Breast epithelium (tissue), 4 donors: ENCODE measurements at regions not wholly inside any gene's neighbourhood (a gene's known extent, or its start where the extent isn't known, plus 50 kb on each side); places are given as distances from the start of the nearest gene placed in this dataset.

Experiments used
- DNase-seq, 2 donors: peaks; one replicate each; pipeline ENCODE4 v3.0.0-alpha.2; 2019; ENCODE audit warnings: low spot score in 2 of 2
- H3K27ac ChIP-seq, 2 donors: fragments of 200-600 bp; sonication (generic) in 1 of 2; one replicate each; pipeline ENCODE4 v1.5.1; 2016 to 2019; ENCODE audit warnings: mild to moderate bottlenecking in 1 of 2
- H3K27me3 ChIP-seq, 2 donors: fragments of 200-600 bp; sonication (generic) in 1 of 2; one replicate each; pipeline versions ENCODE4 v1.5.1 to v1.6.0; 2017 to 2019; ENCODE audit warnings: control low read depth in 1 of 2, mild to moderate bottlenecking in 1 of 2
- H3K36me3 ChIP-seq: fragments of 200-600 bp; one replicate; pipeline ENCODE4 v1.5.1; 2019
- H3K4me1 ChIP-seq, 2 donors: fragments of 200-600 bp; sonication (generic); one replicate each; pipeline ENCODE4 v1.5.1; 2016 to 2019; ENCODE audit warnings: control low read depth in 1 of 2
- H3K4me3 ChIP-seq, 3 donors: fragments of 200-600 bp; sonication (generic); 1 replicate in 2 of 3; 2 replicates in 1 of 3; pipeline ENCODE4 v1.5.1; 2016 to 2019; ENCODE audit warnings: mild to moderate bottlenecking in 3 of 3, moderate library complexity in 2 of 3
- H3K9me3 ChIP-seq, 2 donors: fragments of 200-600 bp; sonication (generic) in 1 of 2; one replicate each; pipeline ENCODE4 v1.5.1; 2016 to 2019; ENCODE audit warnings: control low read depth in 1 of 2
- POLR2A ChIP-seq: fragments of 450-650 bp; IDR thresholded peaks from one replicate; pipeline ENCODE4 v1.6.1; 2016; ENCODE audit warnings: antibody characterized with exemption, mild to moderate bottlenecking, moderate library complexity
- POLR2AphosphoS5 ChIP-seq, 3 donors: sonication (generic); formaldehyde crosslinking; IDR thresholded peaks; one replicate each; pipeline ENCODE4 v1.6.1; 2017; ENCODE audit warnings: antibody characterized with exemption in 3 of 3
- intact Hi-C: fragments of 100-400 bp; cut with DNase I; formaldehyde crosslinking; loops from one replicate; pipeline ENCODE4 v1.15.1; 2023; ENCODE audit warnings: low total_unique reads
- TF ChIP-seq, protein P1 (sequence below), 3 donors: fragments of 450-650 bp; IDR thresholded peaks; one replicate each; pipeline ENCODE4 v1.5.1; 2016 to 2017; ENCODE audit warnings: antibody characterized with exemption in 3 of 3, mild to moderate bottlenecking in 3 of 3, moderate library complexity in 3 of 3

DNA sequence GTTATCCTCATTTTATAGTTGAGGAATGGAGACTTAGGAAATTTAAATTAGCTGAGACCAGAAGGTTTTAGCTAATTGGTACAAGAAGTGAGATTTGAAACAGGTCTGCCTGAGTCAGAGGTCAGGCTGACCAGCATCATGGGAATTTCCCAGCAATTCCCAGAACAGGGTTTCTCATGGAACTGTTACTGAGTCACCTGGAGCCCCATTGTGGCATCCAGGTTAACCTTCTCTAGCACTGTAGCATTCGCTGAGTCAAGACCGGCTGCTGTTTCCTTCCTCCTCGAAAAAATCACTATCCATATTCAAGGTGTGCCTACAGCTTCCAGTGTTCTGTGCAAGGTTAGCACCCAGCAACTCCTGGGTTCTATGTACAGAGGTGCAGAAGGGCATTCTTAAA, 238.0 kb upstream of the MAN1A1 start:
- intact Hi-C loops: no loop called here
- H3K27ac ChIP-seq: no peak overlapping the region
- TF ChIP-seq, protein P1, sequence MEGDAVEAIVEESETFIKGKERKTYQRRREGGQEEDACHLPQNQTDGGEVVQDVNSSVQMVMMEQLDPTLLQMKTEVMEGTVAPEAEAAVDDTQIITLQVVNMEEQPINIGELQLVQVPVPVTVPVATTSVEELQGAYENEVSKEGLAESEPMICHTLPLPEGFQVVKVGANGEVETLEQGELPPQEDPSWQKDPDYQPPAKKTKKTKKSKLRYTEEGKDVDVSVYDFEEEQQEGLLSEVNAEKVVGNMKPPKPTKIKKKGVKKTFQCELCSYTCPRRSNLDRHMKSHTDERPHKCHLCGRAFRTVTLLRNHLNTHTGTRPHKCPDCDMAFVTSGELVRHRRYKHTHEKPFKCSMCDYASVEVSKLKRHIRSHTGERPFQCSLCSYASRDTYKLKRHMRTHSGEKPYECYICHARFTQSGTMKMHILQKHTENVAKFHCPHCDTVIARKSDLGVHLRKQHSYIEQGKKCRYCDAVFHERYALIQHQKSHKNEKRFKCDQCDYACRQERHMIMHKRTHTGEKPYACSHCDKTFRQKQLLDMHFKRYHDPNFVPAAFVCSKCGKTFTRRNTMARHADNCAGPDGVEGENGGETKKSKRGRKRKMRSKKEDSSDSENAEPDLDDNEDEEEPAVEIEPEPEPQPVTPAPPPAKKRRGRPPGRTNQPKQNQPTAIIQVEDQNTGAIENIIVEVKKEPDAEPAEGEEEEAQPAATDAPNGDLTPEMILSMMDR (IDR thresholded peaks at IDR 0.05): no peak
- TF ChIP-seq POLR2A (no peak), POLR2AphosphoS5 (IDR thresholded peaks at IDR 0.05) (no peak)
- DNase-seq: no peak
- H3K36me3 ChIP-seq: no peaks in the 10 kb centered on the region
- H3K9me3 ChIP-seq: no peaks in the 10 kb centered on the region
- no peaks in the 10 kb centered on the region for H3K27me3 ChIP-seq
- H3K4me1 ChIP-seq: no peaks in the 10 kb centered on the region
- H3K4me3 ChIP-seq: no peak overlapping the region

DNA sequence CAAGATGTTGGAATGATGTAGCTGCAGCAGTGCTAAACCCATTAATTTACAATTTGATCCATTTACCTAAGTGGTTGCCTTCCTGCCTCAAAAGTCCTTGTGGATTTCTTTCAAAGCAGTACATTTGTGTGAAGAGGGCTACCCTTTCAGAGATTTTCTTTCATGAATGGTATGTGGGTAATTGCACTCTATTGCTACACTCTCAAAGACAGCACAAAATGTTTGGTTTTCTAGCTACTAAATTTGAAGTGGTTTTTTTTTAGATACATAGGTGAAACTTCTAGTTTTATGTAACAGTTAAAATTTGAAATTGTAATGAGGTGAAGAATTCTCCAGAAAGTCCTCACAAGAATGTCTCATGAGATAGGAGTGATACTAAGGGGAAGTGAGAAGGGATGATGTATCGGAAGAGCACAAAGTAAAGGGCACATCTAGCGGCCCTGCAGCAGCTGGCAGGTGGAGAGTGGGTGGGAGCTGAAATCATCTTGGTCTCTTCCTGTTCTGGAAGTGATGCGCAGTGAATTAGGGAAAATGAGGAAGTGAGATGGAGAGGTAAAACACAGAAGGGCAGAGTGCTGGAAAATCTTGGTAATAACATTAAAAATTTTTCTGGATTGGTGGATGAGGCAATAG, 236.8 kb upstream of the MAN1A1 start:
- Histone ChIP-seq H3K36me3 (no peaks in the 10 kb centered on the region), H3K4me3 (no peak overlapping the region), H3K4me1 (no peaks in the 10 kb centered on the region), H3K27me3 (no peaks in the 10 kb centered on the region), H3K27ac (no peak overlapping the region), H3K9me3 (no peaks in the 10 kb centered on the region)
- no peak for DNase-seq
- TF ChIP-seq, protein P1 (IDR thresholded peaks at IDR 0.05): no peak
- no peak for TF ChIP-seq POLR2AphosphoS5 (IDR thresholded peaks at IDR 0.05)
- no peak for TF ChIP-seq POLR2A
- intact Hi-C loops: no loop called here

DNA sequence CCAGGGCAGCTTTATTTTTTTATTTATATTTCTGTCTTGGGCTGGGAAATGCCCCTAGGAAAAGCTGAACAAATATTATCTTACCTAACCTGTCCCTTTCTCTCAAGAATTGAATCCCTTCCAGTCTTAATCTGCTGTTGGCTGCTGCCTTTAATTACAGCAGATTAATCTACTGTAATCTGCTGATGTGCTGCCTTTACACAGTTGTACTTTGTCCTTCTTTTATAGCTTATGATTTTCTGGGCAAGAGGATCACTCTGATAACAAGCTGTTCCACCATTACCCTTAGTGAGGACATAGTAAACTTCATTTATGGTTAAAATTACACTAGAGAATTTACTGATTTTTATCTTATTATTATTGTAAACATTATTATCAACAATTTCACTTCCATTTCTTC, 234.5 kb upstream of the MAN1A1 start:
- TF ChIP-seq POLR2A (no peak), POLR2AphosphoS5 (IDR thresholded peaks at IDR 0.05) (no peak)
- TF ChIP-seq, protein P1 (IDR thresholded peaks at IDR 0.05): no peak
- H3K9me3 ChIP-seq: no peaks in the 10 kb centered on the region
- DNase-seq: no peak
- H3K27me3 ChIP-seq: no peaks in the 10 kb centered on the region
- H3K27ac ChIP-seq: no peak overlapping the region
- intact Hi-C loops: no loop called here
- no peak overlapping the region for H3K4me3 ChIP-seq
- no peaks in the 10 kb centered on the region for H3K4me1 ChIP-seq
- no peaks in the 10 kb centered on the region for H3K36me3 ChIP-seq

DNA sequence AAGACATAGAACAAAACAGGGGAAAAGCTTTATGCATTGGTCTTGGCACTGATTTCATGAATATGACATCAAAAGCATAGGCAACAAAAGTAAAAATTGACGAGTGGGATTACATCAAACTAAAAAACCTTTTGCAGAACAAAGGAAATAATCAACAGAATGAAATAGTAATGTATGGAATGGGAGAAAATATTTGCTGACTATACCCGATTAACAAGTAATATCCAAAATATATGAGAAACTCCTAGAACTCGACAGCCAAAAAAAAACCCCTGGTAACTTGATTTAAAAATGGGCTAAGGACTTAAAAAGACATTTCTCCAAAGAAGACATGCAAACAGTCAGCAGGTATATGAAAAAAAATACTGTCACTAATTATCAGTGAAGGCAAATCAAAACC, 231.7 kb upstream of the MAN1A1 start:
- Histone ChIP-seq H3K36me3 (no peaks in the 10 kb centered on the region), H3K4me1 (no peaks in the 10 kb centered on the region), H3K27me3 (no peaks in the 10 kb centered on the region), H3K4me3 (no peak overlapping the region), H3K27ac (no peak overlapping the region), H3K9me3 (peaks cover 0 to 11% of the 10 kb centered on the region in 2 donors)
- TF ChIP-seq, protein P1 (IDR thresholded peaks at IDR 0.05): no peak
- TF ChIP-seq POLR2AphosphoS5 (IDR thresholded peaks at IDR 0.05) (no peak), POLR2A (no peak)
- DNase-seq: no peak
- intact Hi-C loops: no loop called here

DNA sequence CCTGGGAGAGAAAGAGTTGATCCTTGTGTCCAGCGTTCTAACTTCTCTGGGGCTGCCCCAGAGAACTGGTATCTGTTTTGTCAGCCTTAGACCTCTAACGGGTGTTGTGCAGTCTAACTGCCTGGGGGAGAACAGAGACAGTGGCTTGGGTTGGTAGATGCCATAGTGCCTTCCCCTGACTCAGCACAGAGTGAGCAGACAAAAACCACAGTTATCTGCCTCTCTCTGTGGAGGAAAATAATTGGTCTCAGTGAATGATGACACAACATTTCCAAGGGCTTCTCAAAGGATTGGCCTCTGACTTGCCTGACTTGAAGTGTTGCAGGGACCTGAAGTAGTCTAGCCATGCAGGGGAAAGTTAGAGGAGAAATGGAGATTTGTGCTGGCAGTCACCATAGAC, 226.2 kb upstream of the MAN1A1 start:
- TF ChIP-seq POLR2AphosphoS5 (IDR thresholded peaks at IDR 0.05): no peak
- TF ChIP-seq POLR2A: no peak
- TF ChIP-seq, protein P1 (IDR thresholded peaks at IDR 0.05): no peak
- no peak for DNase-seq
- Histone ChIP-seq H3K4me3 (no peak overlapping the region), H3K27ac (no peak overlapping the region), H3K27me3 (no peaks in the 10 kb centered on the region), H3K36me3 (no peaks in the 10 kb centered on the region), H3K9me3 (peaks cover 0 to 24% of the 10 kb centered on the region in 2 donors), H3K4me1 (no peaks in the 10 kb centered on the region)
- intact Hi-C loops: loop anchor here (5.0 kb wide), 1 partner anchor 177 kb away; no protein-coding TSS in a partner anchor
